CD4-positive, alpha-beta T cell treated with Interleukin-15 for 4 hours (primary cell): ENCODE measurements at regions not wholly inside any gene's neighbourhood (a gene's known extent, or its start where the extent isn't known, plus 50 kb on each side); places are given as distances from the start of the nearest gene placed in this dataset.
"Not testable (repeated sequence)": the region's sequence is repeated elsewhere in the genome, so short reads cannot be mapped to it uniquely, and the experiment has no call there.

Experiments used
- DNase-seq: peaks from one replicate; pipeline ENCODE4 v3.0.0-alpha.2; 2020; ENCODE audit warnings: low spot score

- DNase-seq = no peak
These were observed 114.4 kb upstream of the WSCD1 start for GRCh38 chr17:5955764-5956163.

GRCh38 chr17:5958850-5959249 lies 111.3 kb upstream of the WSCD1 start:
- DNase-seq = no peak

GRCh38 chr17:5962371-5962770 lies 107.8 kb upstream of the WSCD1 start:
- DNase-seq = no peak

GRCh38 chr17:5971969-5972368 lies 98.2 kb upstream of the WSCD1 start:
- no peak for DNase-seq

- DNase-seq = no peak
These were observed 96.8 kb upstream of the WSCD1 start for GRCh38 chr17:5973410-5973809.

GRCh38 chr17:5975661-5976060 lies 94.5 kb upstream of the WSCD1 start:
- no peak for DNase-seq

GRCh38 chr17:5976251-5976650 lies 93.9 kb upstream of the WSCD1 start:
- DNase-seq = no peak

- no peak for DNase-seq
These were observed 91.7 kb upstream of the WSCD1 start for GRCh38 chr17:5978496-5978895.

- no peak for DNase-seq
These were observed 89.2 kb upstream of the WSCD1 start for GRCh38 chr17:5980941-5981340.

GRCh38 chr17:5986644-5987043 lies 83.5 kb upstream of the WSCD1 start:
- no peak for DNase-seq

GRCh38 chr17:6000426-6000825 lies 69.8 kb upstream of the WSCD1 start:
- DNase-seq = no peak

- DNase-seq = not testable (repeated sequence)
These were observed 67.0 kb upstream of the WSCD1 start for GRCh38 chr17:6003221-6003620.

GRCh38 chr17:6005939-6006338 lies 64.2 kb upstream of the WSCD1 start:
- DNase-seq = no peak

- no peak for DNase-seq
These were observed 59.0 kb upstream of the WSCD1 start for GRCh38 chr17:6011206-6011605.

GRCh38 chr17:6018788-6019187 lies 51.4 kb upstream of the WSCD1 start:
- no peak for DNase-seq

- DNase-seq = no peak
These were observed 50.2 kb upstream of the WSCD1 start for GRCh38 chr17:6019959-6020358.

- no peak for DNase-seq
These were observed 49.7 kb upstream of the WSCD1 start for GRCh38 chr17:6020376-6021010.
